Stimulated activated CD4-positive, alpha-beta T cell treated with anti-CD3 and anti-CD28 coated beads, Interleukin-2, amount 100 ng/mL, for 48 hours (primary cell): ENCODE measurements at regions not wholly inside any gene's neighbourhood (a gene's known extent, or its start where the extent isn't known, plus 50 kb on each side); places are given as distances from the start of the nearest gene placed in this dataset.

Experiments
- DNase-seq, 2 donors: peaks; one replicate each; pipeline ENCODE4 v3.0.0-alpha.2; 2020

GRCh38 chr5:74040811-74041491 is 415.0 kb downstream of the ARHGEF28 start:
- no peak for DNase-seq

GRCh38 chr5:74040065-74040551 is 414.1 kb downstream of the ARHGEF28 start:
- DNase-seq, result no peak

- DNase-seq, result no peak
These were observed 411.3 kb downstream of the ARHGEF28 start for GRCh38 chr5:74037321-74037720.

DNA sequence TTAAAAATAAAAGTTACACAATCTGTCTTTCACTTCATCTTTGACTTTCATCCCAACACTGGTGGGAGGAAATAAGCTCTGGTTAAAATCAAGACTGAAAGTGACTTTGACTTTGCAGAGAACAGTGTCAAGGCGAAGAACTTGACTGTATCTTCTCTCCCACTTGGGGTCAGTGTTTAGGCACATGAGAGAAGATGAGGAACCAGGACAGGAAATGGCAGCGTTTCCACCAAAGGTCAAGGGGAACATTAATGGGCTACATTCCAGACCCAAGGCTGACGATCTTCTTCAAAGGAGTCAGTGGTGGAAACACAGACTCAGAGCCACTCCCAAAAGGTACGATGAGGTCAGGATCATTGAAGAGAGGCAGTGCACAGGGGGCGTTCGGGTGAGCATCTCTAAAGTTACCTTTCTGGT is 409.5 kb downstream of the ARHGEF28 start:
- DNase-seq, result no peak

DNA sequence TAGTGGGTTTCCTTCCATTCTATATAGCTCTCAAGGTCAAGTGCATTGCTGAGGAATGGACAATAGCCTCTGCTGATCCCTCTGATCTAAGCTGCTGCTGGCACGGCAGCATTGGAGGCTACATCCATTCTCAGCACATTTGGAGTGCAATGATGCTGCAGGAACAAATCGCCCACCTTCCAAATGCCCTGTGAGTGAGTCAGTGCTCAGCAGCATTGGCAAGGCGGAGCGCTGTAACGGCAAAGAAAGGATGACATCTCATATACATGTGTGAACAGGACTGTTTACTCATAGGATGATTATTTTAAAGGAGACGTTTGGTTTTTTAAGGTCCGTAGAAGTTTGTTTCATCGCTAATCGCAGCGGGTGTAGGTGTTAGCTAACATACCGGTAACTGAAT is 408.7 kb downstream of the ARHGEF28 start:
- DNase-seq, result no peak

DNA sequence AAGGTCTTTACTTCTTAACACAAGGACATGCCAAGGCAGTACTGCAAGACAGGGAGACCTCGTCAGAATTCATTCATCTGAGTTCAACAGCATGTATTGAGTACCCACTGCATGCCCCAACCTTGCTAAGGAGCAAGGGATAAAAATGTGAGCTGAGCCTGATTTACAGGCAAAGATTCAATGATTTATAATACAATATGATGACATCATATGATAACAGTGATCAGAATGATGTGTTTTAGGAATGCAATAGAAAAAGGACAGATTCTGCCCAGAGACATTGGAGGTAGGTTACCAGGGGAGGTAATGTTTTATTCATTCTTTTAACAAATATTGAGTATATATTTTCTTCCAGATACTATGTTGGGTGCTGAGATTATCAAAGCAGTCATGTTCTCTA is 406.6 kb downstream of the ARHGEF28 start:
- DNase-seq, result no peak

- DNase-seq, result no peak
These were observed 405.5 kb downstream of the ARHGEF28 start for GRCh38 chr5:74031536-74031935.

DNA sequence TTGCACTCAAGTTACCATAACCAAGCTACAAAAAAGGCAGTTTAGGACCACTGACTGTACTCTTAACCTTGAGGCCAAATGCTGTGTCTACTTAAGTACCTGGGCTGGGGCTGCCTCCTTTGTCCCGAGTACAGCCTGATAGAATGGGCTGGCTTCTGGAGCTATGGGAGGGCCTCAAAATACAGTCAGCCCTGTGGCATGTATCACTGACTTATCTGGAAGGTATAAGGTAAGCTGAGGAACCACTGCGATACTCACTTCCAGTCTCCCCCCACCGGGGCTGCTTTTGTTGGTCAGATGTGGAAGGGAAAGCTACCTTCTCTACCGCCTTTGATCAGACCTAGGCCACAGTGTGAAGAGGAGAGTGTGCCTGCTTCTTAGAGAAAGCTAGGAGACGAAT is 404.8 kb downstream of the ARHGEF28 start:
- no peak for DNase-seq

- no peak for DNase-seq
These were observed 404.4 kb downstream of the ARHGEF28 start for GRCh38 chr5:74030371-74030770.

GRCh38 chr5:74028976-74029375 is 403.0 kb downstream of the ARHGEF28 start:
- no peak for DNase-seq

GRCh38 chr5:74028406-74028805 is 402.4 kb downstream of the ARHGEF28 start:
- DNase-seq, result no peak

DNA sequence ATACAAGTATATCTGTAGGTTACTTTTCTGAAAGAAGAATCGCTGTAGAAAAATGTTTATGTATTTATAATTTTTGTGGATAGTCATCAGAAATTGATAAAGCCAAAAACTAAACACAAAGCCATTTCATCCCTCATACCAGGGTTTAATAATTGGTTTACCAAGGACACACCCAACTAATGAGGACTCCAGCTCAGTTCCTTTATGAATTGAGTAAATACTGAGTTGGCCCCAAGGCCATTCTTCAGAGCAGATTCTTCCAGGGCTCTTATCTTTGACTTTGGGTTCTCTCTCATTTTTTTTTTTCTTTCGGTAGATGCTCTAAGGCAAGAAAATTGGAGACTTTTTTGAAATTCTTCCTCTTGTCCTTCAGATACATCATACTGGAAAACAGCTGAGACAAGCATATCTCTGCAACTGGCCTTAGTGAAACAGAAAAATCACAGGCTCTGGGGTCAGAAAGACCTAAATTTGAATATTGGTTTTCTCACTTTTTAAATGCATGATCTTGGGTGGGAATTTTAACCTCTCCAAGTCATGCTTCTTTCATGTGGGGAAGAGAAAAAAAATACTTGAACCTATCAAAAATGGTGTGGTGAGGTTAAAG is 401.8 kb downstream of the ARHGEF28 start:
- DNase-seq, result no peak

GRCh38 chr5:74026310-74026709 is 400.3 kb downstream of the ARHGEF28 start:
- no peak for DNase-seq

- no peak for DNase-seq
These were observed 395.1 kb downstream of the ARHGEF28 start for GRCh38 chr5:74021126-74021525.

DNA sequence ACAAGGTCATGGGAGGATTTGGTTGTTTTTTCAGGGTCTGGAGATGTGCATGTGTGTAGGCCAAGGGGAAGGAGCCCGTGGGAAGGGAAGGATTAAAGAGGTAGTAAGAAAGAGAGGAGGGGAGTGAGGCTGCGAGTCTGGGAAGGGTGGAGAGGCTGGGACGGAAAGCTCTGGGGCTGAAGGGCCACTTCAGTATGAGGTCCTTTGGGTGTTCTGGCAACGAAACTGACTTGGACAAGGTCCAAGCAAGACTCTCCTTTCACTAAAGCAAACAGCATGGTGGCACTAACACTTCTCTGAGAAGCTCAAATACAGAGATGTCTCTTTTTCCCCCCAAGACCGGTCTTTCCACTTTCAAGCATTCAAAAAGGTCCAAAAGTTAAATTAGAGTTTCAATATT is 394.5 kb downstream of the ARHGEF28 start:
- no peak for DNase-seq

- no peak for DNase-seq
These were observed 393.9 kb downstream of the ARHGEF28 start for GRCh38 chr5:74019923-74020322.

GRCh38 chr5:74017786-74018211 is 391.8 kb downstream of the ARHGEF28 start:
- DNase-seq, result no peak

- no peak for DNase-seq
These were observed 391.1 kb downstream of the ARHGEF28 start for GRCh38 chr5:74017112-74017511.

- DNase-seq, result no peak
These were observed 390.4 kb downstream of the ARHGEF28 start for GRCh38 chr5:74016373-74016772.

- no peak for DNase-seq
These were observed 389.7 kb downstream of the ARHGEF28 start for GRCh38 chr5:74015716-74016115.

GRCh38 chr5:74013222-74013621 is 387.2 kb downstream of the ARHGEF28 start:
- no peak for DNase-seq

GRCh38 chr5:74009502-74009901 is 383.5 kb downstream of the ARHGEF28 start:
- no peak for DNase-seq

DNA sequence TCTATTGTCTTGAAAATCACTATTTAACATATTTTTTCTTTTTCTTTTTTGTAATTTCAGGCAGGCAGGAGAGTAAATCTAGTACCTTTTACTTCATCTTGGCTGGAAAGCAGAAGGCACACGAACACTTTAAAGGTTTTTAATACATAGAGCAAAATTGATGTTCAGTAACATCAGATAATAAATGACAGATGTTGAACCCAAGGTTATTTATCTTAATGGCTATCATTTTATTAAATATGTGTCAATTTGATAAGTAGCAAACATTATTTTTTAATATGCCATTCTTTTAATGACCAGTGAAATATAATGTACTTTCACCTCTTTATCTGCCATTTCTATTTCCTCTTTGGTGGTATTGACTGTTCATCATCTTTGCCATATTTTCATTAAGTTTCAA is 381.2 kb downstream of the ARHGEF28 start:
- no peak for DNase-seq

DNA sequence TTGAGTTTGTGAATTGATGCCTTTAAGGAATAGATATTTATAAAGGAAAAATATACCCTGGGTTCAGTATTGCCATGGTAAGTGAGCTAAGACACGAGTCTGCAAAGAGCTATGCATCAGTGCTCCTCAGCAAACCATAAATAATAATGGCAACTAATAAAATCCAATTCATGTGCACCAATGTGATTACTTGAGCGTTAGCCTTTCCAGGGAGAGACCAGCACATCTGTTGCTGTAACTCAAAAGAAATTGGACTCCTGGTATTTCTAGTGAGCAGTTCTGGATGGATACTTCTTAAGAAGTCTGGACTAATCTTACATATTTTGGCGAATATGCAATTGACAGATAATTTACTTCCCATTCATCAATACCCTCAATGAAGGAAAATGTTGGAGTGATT is 373.3 kb downstream of the ARHGEF28 start:
- no peak for DNase-seq

GRCh38 chr5:73998489-73998888 is 372.5 kb downstream of the ARHGEF28 start:
- DNase-seq, result no peak
